Adipose tissue (tissue), 3 donors: ENCODE measurements at regions not wholly inside any gene's neighbourhood (a gene's known extent, or its start where the extent isn't known, plus 50 kb on each side); places are given as distances from the start of the nearest gene placed in this dataset.

Experiments used
- H3K27ac ChIP-seq: one replicate; pipeline ENCODE4 v1.5.1; 2013; ENCODE audit warnings: low read depth, low read length
- WGBS, 3 donors: extraction: QIAGEN DNeasy Blood & Tissue Kit; methylation state at CpG; one replicate each; pipeline ENCODE4 v1.1.7; 2013; 5-methylcytosine and 5-hydroxymethylcytosine counted together
- donor health status: healthy with polysubstance abuse.
- donor health status: Bipolar disorder and iron deficiency.
- donor health status: healthy.

DNA sequence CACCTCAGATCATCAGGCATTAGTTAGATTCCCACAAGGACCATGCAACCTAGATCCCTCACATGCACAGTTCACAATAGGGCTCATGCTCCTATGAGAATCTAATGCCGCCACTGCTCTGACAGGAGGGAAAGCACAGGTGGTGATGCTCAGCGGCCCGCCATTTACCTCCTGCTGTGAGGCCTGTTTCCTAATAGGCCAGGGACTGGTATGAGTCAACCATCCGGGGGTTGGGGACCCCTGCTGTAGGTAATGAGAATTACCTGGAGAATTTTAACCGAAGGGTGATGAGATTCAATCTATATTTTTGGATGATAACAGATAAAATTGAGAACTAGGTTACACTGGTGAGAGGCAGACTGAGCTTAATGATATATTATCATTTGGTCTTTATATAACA, 101.4 kb downstream of the LACC1 start:
- no peak overlapping the region for H3K27ac ChIP-seq
- 91 to 95% (median 93%) methylated on average over 5 of the region's 5 CpGs for WGBS, 3 donors

DNA sequence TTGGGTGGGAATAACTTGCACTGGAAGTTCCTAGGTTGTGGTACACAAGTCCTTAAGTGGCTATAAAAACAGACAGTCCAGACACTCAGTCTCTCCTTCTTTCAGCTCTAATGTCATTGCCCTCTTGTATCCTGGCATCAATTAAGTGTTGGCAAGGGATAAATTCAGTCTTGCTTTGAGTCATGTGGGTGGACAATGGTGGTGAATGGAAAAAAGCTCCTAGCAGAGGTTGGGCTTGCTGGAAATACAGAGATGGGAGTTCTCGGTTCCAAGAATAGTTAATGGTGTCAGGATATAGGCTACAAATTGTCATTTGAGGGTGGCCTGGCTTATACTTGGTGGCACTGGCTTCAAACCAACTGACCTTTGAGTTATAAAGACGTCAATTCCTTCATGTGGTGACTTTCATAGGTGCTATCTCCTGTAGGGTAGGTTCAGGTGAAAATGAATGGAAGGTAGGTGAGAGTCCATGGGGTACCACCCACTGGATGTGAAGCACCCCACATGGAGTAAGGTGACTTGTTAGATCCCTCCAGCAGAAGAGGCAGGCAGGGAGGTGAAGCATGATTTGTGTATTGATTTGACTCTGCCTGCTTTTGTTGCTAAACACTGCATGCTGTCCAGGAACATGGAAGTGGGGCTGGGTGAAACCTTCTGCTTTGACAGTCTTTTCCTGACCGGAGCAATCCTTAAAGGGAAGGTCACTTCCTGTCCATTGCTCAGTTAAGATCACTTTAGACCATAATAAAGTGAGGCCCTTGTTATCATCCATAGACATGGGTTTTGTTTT, 102.0 kb downstream of the LACC1 start:
- no peak overlapping the region for H3K27ac ChIP-seq
- 79 to 89% (median 88%) methylated on average over 3 of the region's 3 CpGs for WGBS, 3 donors

DNA sequence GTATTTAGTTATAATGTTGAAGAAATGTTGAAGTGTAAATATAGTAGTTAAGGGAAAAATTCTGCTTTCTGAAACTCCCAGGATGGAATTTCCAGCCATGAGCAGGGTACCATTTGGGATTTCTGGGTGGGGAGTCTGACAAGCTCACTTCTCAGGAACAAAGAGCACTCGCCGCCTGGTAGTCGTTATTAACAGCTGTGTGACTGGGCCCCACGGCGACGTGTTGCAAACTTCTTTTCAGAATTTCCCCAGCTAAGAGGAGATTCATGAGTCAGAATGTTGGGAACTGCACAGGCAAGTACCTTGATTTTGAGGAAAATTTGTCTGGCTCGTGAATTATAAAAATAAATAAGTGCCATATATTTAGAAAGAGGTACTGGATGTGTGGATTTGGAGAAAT, 103.7 kb downstream of the LACC1 start:
- H3K27ac ChIP-seq, result no peak overlapping the region
- 63 to 88% (median 77%) methylated on average over 7 of the region's 7 CpGs for WGBS, 3 donors

DNA sequence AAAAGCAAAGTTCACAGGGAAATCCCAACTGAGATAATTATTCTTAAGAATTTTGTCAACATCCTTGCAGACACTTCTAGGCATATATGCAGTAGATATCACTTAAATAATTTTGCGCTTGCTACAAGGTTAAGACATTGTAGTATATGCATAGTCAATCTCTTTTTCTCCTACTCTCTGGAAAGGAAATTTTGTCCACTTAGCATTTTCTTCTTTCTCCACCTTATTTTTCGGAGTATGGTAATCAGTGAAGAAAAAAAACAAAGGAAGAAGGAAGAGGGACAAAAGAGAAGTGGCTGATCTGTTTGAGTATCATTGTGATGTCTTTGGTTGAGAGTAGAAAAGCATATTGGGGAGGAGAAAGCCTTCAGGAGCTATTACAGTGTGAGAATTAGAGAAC, 104.6 kb downstream of the LACC1 start:
- H3K27ac ChIP-seq, result no peak overlapping the region
- 92 to 94% (median 93%) methylated on average over 2 of the region's 2 CpGs for WGBS, 3 donors

DNA sequence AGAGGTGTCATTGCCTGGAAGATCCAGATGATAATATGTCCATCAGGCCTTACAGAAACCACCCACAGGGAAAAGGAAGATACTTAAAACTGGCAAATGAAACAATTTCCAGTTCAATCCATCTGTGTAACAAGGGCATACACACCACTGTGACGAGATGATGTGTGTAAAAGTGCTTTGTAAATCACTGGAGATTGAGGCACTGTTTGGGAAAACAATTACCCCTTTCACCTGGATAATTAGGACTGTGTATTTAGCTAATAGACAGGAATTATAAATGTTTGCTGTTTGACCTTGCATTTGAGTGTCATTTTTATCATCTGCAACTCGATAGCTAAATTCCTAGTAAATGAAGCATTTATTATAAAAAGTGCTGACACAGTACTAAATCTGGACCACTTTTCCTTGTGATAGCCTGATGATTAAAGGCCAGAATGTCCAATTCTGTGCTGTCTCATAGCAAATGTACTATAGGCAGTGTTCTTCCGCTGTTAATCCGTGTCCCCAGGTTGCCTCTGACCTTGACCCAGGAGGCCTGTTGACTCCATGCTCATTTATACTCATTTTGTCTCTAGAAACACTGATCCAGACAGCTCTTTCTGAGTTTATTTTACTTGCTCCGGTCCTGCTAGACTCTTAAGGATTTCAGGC, 105.8 kb downstream of the LACC1 start:
- no peak overlapping the region for H3K27ac ChIP-seq
- WGBS, 3 donors, result 22 to 65% (median 63%) methylated on average over 5 of the region's 5 CpGs

DNA sequence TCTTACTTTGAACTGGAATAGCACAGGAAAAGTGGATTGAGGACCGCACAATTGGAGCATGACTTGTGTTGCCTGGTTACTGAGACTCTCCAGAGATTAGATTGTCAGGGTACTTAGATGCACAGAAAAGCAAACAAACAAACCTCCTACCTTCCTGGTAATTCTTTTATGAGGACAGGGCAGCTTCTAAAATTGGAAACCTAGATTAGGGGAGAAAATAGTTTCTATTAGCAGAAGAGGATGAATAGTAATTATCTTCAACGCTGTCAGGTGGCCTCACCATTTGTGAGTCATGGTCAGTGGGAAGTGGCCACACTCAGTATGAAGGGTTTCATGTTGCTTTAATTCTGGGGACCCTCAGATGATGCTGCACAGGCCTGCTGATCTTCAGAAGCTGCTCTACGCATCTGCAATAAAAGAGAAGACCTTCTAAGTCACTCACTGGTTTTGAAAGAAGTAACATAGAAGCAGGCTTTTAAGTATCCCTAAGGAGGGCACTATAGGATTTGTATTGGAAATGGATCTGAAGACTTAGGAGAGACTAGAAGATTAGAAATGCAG, 106.8 kb downstream of the LACC1 start:
- WGBS, 3 donors, result 59 to 74% (median 60%) methylated on average over 3 of the region's 3 CpGs

DNA sequence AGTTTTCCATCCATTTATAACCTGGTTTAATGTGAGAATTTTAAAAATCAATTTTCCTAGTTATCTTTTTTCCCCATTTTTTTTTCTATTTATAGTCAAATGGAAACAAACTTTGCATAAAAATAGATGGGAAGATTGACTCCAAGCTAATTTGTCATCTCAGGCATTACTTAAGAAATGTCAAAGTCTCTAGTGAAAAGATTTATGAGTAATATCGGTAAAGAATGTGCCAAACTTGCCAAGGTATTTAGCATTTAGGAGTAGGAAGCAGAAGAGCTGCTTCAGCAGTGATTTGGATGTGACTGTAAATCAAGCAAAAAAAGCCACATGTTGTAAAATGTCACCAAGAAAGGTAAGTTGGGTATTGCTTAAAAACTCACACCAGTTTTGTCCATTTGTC, 108.6 kb downstream of the LACC1 start:
- H3K27ac ChIP-seq, result no peak overlapping the region
- WGBS, 3 donors, result 63 to 77% (median 67%) methylated on average over 1 of the region's 1 CpG

More for the DNA sequence above, 106.8 kb downstream of the LACC1 start:
- no peak overlapping the region for H3K27ac ChIP-seq

DNA sequence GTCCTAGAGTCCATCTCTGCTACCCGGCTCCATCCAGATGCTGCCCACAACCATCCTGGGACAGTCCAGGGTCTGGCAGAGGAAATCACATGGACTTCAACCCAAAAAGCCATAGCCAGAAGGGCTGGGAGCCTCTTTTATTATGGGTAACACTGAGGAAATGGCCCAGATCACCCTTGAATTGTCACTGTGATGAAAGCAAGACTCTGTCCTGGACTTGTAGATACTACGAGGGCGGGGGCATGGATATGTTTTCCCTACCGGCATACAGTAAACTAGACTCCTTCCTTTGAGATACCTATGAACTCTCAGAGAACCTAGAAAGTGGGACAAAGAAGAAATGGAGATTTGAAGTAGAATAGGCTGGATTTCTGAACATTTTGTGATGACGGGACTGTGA, 110.3 kb downstream of the LACC1 start:
- H3K27ac ChIP-seq, result no peak overlapping the region
- WGBS, 3 donors, result 90 to 94% (median 91%) methylated on average over 5 of the region's 5 CpGs

DNA sequence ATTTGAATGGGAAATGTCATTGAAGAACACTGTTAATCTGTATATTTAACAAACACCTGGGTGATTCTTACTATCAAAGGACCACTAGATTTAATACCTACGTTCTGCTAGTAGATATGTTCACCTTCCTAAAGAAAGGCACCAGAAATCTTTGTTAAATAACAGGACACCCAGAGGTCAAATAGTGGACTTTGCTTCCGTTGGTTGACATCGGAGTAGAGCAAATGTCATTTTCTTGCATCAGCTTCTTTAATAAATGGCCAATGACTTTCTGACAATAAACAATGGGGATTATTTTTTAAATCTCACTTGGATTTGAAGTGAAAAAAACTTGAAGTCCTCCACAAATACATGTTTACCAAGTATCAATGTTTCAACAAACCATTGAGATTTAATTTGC, 111.1 kb downstream of the LACC1 start:
- 76 to 92% (median 85%) methylated on average over 3 of the region's 3 CpGs for WGBS, 3 donors
- no peak overlapping the region for H3K27ac ChIP-seq

DNA sequence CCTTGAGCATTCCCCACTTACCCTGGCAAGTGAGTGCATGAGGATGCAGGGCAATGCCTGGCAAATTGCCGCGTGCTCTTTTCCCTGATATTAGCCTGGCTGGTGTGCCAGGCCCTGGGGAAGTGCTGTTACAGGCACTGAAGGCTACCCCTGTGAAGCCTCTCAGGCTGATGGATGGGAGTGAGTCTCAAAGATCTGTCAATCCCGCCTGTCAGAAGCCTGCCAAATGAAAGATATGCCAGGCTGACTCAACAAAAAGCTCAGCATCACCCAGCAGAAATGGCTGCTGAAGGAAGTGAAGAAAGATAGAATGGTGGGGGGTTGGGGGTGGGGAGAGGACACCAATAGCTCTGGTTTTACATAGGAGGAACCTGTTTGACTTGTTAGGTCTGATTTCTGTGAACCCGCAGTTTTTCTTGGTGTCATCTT, 112.1 kb downstream of the LACC1 start:
- H3K27ac ChIP-seq, result no peak overlapping the region
- WGBS, 3 donors, result 64 to 81% (median 79%) methylated on average over 4 of the region's 4 CpGs

DNA sequence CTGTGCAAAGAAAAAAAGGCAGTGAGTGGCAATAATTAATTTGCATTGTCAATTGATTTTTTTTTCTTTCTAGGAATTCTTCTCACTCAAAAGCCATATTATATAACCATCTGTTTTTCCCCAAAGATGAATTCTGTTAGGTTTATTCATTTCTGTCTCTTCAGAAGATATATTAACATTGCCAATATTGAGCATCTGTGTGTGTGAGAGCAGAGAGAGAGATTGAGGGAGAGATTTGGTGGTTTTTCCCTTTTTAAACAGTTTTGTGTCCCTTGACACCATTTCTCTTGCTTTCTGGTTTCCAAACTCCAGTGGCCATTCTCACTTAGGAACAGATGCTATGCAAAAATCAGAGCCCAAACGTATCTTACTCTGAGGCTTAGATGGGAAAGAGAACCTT, 112.5 kb downstream of the LACC1 start:
- 59 to 73% (median 62%) methylated on average over 1 of the region's 1 CpG for WGBS, 3 donors
- no peak overlapping the region for H3K27ac ChIP-seq

DNA sequence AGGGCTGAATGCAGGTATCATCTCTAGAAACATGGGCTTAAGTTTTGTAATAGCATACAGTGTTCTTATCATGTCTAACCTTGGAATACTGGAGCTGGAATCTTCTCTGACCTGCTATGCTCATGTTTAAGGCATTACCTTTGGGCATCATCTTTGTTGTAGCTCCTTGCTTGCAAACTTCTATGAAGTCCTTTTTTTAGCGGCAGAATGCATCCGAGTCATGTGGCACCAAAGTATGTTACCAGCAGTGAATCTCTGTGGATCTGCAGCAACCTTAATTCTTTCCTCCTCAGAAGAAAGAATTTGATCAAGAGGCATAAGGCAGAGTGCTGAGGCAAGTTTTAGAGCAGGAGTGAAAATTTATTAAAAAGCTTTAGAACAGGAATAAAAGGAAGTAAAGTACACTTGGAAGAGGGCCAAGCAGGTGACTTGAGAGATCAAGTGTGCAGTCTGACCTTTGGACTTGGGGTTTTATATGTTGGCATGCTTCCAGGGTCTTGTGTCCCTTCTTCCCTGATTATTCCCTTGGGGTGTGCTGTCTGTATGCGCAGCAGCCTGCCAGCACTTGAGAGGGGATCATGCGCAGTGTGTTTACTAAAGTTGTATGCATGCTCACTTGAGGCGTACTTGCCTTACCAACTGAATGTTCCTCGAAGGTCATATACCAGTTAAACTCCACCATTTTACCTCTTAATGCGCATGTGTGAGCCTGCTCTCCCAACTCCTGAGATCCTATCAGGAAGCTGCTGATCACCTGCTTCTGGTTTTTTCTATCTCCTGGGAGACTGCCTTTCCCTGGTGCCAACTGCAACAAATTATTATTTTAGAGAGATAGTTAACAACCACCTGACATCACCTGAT, 115.5 kb downstream of the LACC1 start:
- H3K27ac ChIP-seq, result no peak overlapping the region
- 79 to 91% (median 86%) methylated on average over 7 of the region's 7 CpGs for WGBS, 3 donors

DNA sequence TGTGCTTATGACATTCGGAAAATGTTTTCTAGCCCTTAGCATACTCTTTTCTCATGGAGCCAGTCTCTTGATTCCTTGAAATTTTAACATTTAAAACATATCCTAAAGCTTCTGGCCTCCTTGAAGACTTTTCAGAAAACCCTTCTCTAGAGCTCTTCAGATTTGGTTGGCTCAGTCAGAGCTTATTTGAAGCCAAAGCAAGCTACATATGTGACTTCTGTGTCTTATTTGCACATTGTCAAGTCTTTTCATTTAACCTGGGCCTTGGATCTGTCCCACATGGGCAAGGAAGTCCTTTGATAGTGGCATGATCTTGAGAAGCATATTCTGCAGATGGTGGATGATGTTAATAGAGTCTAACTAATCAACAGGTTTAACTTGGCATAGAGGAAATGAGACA, 116.5 kb downstream of the LACC1 start:
- WGBS, 3 donors, result 90 to 93% (median 91%) methylated on average over 1 of the region's 1 CpG
- no peak overlapping the region for H3K27ac ChIP-seq

DNA sequence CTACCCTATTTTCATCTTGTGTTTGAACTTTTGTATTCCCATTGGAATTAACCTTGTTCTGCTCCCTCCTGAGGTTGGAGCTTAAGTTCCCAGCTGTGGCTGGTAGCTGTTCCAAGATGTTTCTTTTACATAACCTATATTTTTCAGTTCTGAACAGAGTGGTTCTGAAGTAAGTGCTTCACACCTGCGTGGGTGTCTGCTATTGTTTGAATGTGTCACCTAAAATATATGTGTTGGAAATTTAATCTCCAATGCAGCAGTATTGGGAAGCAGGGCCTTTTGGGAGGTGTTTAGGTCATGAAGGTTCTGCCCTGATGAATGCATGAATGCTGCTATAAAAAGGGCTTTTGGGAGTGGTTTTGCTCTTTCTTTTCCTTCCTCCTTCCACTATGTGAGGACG, 123.8 kb downstream of the LACC1 start:
- H3K27ac ChIP-seq, result no peak overlapping the region
- 69 to 84% (median 70%) methylated on average over 2 of the region's 2 CpGs for WGBS, 3 donors

DNA sequence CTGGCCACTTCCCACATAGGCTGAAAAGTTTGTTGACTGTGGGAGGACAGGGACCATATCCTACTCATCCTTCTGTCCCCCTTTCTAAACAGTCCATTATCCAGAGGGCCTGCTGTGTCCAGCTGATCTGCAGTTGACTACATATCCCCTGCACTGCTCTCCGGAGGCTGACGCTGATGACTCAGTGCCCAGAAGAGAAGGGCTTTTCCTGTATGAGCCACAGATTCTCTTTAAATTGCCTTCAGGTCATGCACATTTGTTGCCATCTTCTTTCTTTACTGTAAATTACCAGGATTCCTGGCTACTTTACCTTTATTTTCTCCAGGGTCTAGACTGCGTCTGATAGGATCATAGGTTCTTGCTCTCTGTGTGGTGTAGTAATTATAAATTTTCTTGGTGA, 125.2 kb downstream of the LACC1 start:
- 71 to 88% (median 77%) methylated on average over 3 of the region's 3 CpGs for WGBS, 3 donors
- no peak overlapping the region for H3K27ac ChIP-seq

DNA sequence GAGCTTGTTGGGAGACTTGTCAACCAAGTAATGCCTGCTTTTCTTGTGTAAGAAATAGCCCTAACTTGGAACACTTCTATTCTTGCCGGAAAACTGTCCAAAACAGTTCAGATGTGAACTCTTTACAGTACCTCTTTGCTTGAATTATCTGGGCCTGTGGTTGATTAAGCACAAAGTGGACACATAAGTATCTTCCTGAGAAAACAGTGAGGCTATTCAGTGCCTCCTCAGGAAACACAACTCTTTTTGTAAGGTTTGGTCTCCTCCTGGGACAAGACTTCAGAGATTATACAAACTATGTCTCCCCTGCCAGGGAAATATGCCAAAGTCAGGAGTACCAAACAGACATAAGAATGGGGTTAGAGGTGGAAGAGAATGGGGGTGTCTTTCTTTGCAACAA, 127.7 kb downstream of the LACC1 start:
- 91 to 97% (median 91%) methylated on average over 1 of the region's 1 CpG for WGBS, 3 donors

DNA sequence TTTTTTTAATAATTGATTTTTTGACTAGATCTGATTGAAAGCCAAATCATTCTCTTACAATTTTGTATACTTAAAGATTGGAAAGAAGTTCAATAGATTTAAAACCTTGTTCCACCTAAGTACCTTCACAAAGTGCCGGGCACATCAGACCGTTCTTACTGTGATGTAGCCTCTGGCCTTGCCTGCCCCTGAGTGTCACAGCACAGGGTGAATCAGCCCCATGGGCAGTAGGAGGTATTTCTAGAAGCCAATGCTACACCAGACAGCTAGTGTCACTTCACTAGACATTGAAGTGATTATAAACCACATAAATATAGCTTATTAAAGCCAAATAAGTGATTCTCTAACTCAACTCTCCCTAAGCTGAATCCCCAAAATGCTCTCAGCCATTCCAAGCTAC, 131.3 kb downstream of the LACC1 start:
- 95 to 98% (median 98%) methylated on average over 2 of the region's 2 CpGs for WGBS, 3 donors
- H3K27ac ChIP-seq, result no peak overlapping the region

More for the DNA sequence above, 127.7 kb downstream of the LACC1 start:
- H3K27ac ChIP-seq, result no peak overlapping the region

DNA sequence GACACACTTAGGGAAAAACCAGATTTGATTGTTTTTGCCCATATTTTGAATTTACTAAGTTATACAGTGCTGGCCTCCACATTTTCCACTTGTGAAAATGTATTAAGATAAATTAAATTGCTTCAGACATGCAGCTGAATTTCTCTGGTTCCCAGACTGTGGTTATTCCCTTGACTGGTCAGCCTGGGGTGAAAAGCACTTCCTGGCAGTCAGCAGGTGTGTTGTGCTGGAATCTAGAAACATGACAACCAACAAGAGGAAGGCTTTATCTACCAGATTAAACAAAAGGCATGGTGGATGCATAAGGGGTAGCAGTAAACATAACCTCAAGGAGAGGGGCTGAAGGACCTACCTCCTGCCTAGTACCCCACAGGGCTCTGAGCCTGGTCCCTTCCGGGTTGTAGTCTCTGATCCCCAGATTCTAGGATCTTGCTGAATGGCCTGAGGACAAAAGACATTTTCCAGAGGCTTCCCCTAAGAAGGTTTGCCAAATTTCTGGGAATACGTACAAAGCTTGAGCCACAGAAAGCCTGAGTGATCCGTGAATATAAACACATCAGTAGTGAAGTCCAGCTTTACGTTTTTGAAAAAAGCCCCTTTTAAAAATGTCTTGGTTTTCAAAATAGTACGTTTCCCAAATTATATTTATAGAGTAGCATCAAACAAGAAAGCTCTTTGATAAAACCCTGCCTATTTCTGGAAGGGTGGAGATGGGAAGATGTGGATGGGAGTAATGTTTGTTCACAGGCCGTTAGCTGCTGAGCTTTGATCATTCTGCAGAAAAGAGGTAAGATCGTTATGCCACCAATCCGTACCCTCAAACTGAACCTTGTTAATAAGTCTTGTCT, 133.4 kb downstream of the LACC1 start:
- WGBS, 3 donors, result 69 to 80% (median 77%) methylated on average over 8 of the region's 8 CpGs
- no peak overlapping the region for H3K27ac ChIP-seq
